NOMO-1 (cell line): ENCODE measurements at regions not wholly inside any gene's neighbourhood (a gene's known extent, or its start where the extent isn't known, plus 50 kb on each side); places are given as distances from the start of the nearest gene placed in this dataset.
A peak's percentile ranks its signal among the peaks of the same experiment; 100 is the strongest.

ENCODE experiments used
- DNase-seq, 2 experiments: peaks; one replicate each; lab custom pipeline; 2025; ENCODE audit not compliant: unreplicated experiment in 2 of 2; lab: John Stamatoyannopoulos, UW

DNA sequence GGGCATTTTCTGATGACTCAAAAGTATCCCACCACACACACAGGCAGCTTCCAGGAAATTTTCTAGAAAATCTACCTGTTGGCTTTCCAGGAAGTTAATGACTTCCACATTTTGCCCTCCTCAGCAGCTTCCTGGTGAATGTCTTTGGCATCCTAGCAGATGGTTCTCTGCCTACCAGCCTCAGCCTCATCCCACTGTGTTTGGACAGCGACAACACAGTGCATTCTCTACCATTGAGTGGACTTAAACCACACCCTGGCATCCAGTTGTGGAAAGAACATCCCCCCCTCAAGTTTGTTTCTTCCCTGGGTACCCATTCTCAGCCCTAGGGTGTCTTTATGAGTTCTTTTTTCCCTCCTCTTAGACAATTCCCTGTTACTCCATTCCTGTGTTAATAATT is 50.8 kb upstream of the GADL1 start:
- no peak for DNase-seq

DNA sequence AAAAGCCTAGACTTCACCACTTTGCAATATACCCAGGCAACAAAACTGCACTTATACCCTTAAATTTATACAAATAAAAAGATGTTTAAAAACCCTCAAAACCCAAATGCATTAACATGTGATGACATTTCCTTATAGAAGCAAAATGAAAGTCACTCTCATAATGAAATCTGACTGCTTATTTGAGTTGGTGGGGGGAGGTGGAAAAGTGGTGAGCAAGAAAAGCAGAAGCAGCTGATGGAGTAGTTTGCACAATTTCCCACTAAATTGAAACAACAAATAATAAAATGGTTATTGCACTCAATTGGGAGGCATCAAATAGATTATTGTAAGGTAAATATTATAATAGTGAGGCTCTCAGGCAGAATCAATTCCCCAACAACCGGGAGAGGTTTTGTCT is 54.0 kb upstream of the GADL1 start:
- peak; percentile 85 to 88 for DNase-seq

DNA sequence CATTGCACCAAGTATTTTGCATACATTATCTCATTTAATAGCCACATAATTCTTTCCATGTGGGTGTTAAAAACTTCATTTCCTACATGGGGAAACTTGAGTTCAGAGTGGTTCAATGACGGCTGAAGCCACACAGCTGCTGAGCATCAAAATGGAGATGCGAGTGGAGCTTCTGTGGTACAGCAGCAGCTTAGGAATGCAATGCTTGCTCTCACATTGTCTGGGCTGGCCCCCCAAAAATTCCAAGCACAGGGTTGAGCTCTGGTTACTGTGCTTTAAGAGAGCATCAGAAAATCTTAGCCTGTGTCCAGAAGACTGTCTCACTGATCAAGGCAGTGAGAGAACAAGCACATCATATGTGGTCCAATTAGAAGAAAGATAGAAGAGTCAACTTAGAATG is 57.4 kb upstream of the GADL1 start:
- DNase-seq, result no peak

- no peak for DNase-seq
Measured at GRCh38 chr3:30952786-30953185, 58.3 kb upstream of the GADL1 start.

- no peak for DNase-seq
Measured at GRCh38 chr3:30954426-30954825, 60.0 kb upstream of the GADL1 start.

GRCh38 chr3:30962084-30962483 is 67.6 kb upstream of the GADL1 start:
- no peak for DNase-seq

DNA sequence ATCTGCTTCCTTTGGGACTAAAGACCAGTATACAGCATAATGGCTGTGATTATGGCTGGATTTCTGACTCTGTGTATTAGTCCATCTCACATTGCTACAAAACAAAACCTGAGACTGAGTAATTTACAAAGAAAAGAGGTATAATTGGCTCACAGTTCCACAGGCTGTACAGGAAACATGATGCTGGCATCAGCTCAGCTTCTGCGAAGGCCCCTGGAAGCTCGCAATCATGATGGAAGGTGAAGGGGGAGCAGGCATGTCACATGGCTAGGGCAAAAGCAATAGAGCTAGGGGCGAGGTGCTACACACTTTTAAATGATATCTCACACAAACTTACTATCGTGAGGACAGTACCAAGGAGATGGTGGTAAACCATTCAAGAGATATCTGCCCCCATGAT is 68.0 kb upstream of the GADL1 start:
- DNase-seq, result no peak

DNA sequence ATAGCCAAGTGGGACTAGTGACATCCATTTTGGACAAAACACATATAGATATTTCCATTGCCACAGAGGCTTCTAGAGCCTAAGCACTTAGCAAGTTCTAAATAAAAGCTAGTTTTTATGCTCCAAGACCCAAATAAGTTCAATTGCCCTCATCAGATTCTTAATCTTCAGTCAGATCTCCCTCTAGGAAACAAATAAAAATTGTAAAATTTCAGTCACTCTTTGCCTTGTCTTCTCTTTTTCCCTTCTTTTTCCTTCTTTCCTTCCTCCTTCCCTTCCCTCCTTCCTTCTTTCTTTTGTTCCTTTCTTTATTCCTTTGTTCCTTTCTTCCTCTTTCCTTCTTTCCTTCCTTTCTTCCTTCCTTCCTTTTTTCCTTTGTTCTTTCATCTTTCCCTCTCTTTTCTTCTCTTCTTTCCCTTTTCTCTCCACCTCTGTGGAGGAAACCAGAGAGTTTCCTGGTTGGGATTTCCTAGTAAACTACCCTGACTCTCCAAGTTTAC is 68.8 kb upstream of the GADL1 start:
- DNase-seq, result no peak

DNA sequence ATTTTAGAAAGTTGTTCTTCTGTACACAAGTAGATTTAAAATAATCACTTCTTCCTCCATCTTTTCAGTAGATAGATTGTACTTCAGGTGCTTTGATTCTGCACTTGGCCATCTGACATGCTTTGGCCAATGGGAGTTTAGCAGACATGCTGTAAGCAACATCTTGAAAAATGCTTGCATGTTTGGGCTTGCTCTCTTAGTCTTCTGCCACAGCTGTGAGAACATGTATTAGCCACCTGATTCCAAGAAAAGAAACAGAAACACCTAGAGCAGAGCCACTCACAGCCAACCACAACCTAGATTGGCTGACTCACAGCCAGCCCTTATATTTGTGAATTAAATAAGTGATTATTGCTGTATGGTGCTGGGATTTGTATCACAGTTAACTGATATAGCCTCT is 70.2 kb upstream of the GADL1 start:
- DNase-seq, result no peak

GRCh38 chr3:30966896-30967295 is 72.4 kb upstream of the GADL1 start:
- DNase-seq, result no peak

DNA sequence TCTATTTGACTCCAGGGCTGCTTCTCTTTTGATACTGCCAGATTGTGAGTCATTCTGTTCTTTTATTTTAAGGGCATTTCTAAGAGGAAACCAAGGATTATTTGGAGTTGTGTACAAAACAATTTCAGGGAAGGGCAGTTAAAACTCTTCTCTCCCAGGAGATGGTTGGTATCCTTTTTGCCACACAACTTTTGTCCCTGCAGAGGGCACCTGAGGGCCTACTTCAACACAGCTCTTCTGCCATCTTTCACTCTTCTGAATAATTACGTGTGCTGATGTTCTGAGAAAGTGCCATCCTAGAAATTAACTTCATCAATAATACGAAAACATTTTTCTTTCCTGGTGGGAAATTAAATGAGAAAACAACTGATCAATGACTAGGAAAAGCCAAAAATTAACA is 75.7 kb upstream of the GADL1 start:
- DNase-seq, result no peak

- no peak for DNase-seq
Measured at GRCh38 chr3:30972449-30972848, 78.0 kb upstream of the GADL1 start.

DNA sequence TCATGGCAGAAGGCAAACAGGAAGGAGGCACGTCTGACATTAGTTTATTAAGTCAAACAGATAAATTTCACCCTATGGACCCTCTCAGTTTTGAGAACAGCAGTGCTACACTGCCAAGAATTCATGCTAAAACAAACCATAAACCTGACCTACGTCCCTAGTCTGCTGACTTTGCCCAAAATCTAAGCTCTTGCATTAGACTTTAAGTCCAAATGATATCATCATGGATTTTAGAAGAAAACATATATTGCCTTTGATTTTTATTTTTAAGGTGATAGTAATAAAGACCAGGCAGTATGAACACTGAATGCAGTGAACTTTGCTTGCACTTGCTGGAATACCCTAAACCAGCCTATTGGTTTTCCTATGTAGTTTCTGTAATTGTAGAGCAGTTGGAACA is 79.6 kb upstream of the GADL1 start:
- no peak for DNase-seq

DNA sequence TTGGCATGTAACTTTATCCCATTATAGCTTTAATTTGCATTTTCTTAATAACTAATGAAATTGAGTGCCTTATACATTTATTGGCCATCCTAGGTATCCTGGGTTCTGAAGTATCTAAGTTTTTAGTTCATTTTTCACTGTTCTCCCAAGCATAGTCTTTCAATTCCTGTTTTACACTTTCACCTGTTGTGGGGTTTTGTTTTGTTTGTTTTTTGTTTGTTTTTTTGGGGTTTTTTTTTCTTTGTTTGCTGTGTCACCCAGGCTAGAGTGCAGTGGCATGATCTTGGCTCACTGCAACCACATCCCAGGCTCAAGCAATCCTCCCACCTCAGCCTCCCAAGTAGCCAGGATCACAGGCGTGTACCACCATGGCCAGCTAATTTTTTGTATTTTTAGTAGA is 83.1 kb upstream of the GADL1 start:
- DNase-seq, result no peak

DNA sequence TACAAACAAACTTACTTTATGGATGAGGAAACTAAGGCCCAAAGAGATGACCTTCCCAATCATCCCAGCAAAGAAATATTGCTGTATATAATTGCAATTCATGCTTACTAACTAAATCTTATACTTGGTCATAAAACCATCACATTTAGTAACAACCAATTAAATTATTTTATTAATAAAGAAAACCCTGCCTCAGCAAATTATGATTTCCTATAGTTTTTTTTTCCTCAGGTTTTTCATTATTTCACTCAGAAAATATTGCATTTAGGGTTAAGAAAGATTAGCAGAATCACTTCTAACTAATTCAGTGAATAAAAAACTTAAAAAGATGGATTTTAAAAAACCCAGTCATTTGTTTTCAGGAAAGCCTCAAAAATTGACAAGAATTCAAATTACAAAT is 86.5 kb upstream of the GADL1 start:
- DNase-seq, result no peak

DNA sequence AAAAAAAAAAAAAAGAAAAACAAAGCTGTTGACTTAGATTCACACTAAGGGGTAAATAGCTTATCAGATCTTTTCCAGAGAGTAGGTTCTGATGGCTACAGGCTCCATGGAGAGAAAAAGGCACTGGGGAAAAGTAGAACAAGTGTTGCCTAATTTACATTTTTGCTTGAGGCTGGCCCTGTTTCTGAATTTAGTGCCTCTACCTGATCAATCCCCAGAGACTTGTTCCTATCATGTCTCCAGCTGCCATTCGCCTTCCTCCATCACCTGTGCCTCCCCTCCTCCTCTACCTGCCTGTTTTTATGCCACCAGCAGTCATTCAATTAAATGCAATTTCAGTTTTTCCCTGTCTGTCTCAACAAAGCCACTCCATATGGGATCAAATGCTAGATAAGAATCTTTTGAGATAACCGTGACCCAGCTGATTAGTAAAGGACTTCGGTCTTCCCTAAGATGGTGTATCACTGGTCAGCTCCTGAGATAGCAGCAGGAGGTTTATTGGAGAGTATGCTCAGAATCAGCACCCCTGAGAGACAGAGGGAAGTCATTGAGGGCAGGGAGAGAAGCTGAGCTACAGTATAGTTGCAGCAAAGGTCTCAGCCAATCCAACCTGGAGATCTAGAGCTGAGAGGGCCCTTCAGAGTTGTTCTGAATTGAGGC is 88.1 kb upstream of the GADL1 start:
- no peak for DNase-seq

GRCh38 chr3:30984855-30985749 is 90.6 kb upstream of the GADL1 start:
- DNase-seq, result no peak

DNA sequence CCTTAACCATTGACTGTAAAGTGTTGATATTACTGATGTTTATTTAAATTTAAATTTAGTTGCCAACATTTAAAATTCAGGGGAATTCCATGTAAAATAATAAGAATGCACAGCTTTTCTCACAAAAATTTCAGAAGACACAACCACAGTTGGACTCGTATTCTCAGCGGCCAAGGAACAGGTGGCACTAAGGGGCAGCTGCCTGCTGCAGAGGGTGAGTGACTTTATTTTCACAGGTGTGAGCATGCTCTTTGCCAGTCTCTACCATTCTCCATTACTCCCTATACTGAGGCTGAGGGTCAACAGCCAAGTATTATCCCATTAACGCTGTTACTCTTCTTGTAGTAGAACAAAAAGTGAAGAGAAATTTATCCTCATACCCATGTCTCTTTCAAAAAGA is 92.1 kb upstream of the GADL1 start:
- no peak for DNase-seq

GRCh38 chr3:30988769-30989168 is 94.3 kb upstream of the GADL1 start:
- DNase-seq, result no peak

- DNase-seq, result no peak
Measured at GRCh38 chr3:30989276-30990030, 95.0 kb upstream of the GADL1 start.

DNA sequence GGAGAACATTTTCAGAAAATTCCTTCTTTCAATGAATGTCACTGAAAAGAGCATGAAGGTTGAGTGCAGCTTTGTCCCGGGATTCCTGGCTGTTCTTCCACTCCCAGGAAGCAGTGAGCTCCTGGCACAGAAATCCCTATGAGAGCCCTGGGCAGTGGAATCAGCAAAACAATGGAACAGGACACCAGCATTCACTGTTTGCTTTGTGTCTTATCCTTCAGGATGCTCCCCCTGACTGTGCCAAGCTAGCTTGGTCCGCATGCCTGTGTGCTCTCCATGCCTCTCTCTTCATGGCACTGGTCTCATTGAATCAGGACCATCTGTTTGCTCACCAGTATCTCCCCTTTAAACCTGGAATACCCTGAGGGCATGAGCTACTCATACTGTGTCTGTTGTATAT is 102.0 kb upstream of the GADL1 start:
- DNase-seq, result no peak
